ENCODE measurements at regions not wholly inside any gene's neighbourhood (a gene's known extent, or its start where the extent isn't known, plus 50 kb on each side); places are given as distances from the start of the nearest gene placed in this dataset.
"Not testable (repeated sequence)": the region's sequence is repeated elsewhere in the genome, so short reads cannot be mapped to it uniquely, and the experiment has no call there.

- ChIA-PET POLR2A (no interaction called here), CTCF (no interaction called here)
- Mint-ChIP-seq H3K4me1 (no peaks in the 10 kb centered on the region), H3K27ac (no peak overlapping the region), H3K27me3 (peaks cover 5% of the 10 kb centered on the region), H3K4me3 (no peak overlapping the region), H3K36me3 (ENCODE audit: low read depth) (no peaks in the 10 kb centered on the region), H3K9me3 (no peaks in the 10 kb centered on the region)
- no peak for DNase-seq
Measured at GRCh38 chr4:120232050-120232449, 165.4 kb upstream of the MAD2L1 start.

GRCh38 chr4:120228086-120228485 is 161.4 kb upstream of the MAD2L1 start:
- Mint-ChIP-seq H3K9me3 (no peaks in the 10 kb centered on the region), H3K27ac (no peak overlapping the region), H3K4me3 (no peak overlapping the region), H3K4me1 (no peaks in the 10 kb centered on the region), H3K36me3 (ENCODE audit: low read depth) (no peaks in the 10 kb centered on the region), H3K27me3 (peaks cover 4% of the 10 kb centered on the region)
- ChIA-PET CTCF (no interaction called here), POLR2A (interaction anchor here (0.7 kb wide), 1 partner anchor 104 kb away, joined by 3 read pairs; no protein-coding TSS in a partner anchor)
- DNase-seq, result no peak

DNA sequence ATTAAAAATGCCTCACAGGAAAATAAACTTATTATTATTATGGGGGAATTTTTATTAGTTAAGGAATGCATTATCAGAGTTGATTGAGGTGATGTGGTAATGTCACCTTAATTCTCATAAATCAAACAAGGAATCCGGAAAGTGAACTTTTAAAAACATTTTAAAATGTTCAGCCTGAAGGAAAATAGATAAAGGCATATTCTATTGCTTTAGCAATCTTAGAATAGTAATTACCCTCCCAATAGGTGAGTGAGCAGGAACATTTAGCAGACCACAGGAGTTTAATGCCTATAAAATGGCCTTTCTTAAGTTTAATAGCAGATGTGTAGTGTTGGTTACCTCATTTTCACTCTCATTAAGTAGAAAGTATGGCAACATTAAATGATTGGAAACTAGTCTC is 160.9 kb upstream of the MAD2L1 start:
- Mint-ChIP-seq H3K9me3 (no peaks in the 10 kb centered on the region), H3K4me3 (no peak overlapping the region), H3K36me3 (ENCODE audit: low read depth) (no peaks in the 10 kb centered on the region), H3K27ac (no peak overlapping the region), H3K4me1 (no peaks in the 10 kb centered on the region), H3K27me3 (peaks cover 4% of the 10 kb centered on the region)
- DNase-seq, result no peak
- ChIA-PET POLR2A (no interaction called here), CTCF (no interaction called here)

DNA sequence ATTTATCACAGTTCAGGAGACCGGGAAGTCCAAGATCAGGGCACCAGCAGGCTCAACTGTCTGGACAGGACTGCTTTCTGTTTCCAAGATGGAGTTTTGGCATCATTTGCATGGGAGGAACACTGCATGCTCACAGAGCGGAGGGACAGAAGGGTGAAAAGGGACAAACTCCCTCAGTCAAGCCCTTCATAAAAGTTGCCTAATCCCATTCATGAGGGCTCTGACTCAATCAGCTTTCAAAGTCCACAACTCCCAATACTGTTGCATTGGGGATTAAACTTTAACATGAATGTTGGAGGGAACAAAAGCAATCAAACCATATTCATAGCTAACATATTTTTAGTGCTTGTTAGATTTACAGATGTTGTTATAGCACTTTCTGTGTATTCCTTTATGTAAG is 158.9 kb upstream of the MAD2L1 start:
- peaks cover 4% of the 10 kb centered on the region for H3K27me3 Mint-ChIP-seq
- no peak overlapping the region for H3K27ac Mint-ChIP-seq
- H3K36me3 Mint-ChIP-seq (ENCODE audit: low read depth), result no peaks in the 10 kb centered on the region
- POLR2A ChIA-PET, result no interaction called here
- no peaks in the 10 kb centered on the region for H3K4me1 Mint-ChIP-seq
- H3K4me3 Mint-ChIP-seq, result no peak overlapping the region
- DNase-seq, result no peak
- H3K9me3 Mint-ChIP-seq, result no peaks in the 10 kb centered on the region
- CTCF ChIA-PET, result interaction anchor here (1.4 kb wide), 1 partner anchor 70 kb away, joined by 3 read pairs; no protein-coding TSS in a partner anchor

DNA sequence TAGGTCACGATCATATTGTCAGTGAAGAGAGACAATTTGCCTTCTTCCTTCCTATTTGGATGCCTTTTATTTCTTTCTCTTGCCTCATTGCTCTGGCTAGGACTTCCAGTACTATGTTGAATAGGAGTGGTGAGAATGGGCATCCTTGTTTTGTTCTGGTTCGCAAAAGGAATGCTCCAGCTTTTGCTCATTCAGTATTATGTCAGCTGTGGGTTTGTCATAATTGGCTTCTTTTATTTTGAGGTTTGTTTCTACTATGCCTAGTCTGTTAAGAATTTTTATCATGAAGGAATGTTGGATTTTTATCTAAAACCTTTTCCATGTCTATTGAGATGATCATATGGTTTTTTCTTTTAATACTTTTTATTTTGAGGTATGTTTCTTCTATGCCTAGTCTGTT is 152.3 kb upstream of the MAD2L1 start:
- ChIA-PET CTCF (no interaction called here), POLR2A (no interaction called here)
- Mint-ChIP-seq H3K27ac (no peak overlapping the region), H3K27me3 (no peaks in the 10 kb centered on the region), H3K4me3 (no peak overlapping the region), H3K36me3 (ENCODE audit: low read depth) (no peaks in the 10 kb centered on the region), H3K4me1 (no peaks in the 10 kb centered on the region), H3K9me3 (no peaks in the 10 kb centered on the region)
- no peak for DNase-seq

GRCh38 chr4:120215350-120215749 is 148.7 kb upstream of the MAD2L1 start:
- Mint-ChIP-seq H3K27me3 (no peaks in the 10 kb centered on the region), H3K4me3 (no peak overlapping the region), H3K36me3 (ENCODE audit: low read depth) (no peaks in the 10 kb centered on the region), H3K9me3 (no peaks in the 10 kb centered on the region), H3K27ac (no peak overlapping the region), H3K4me1 (no peaks in the 10 kb centered on the region)
- ChIA-PET POLR2A (no interaction called here), CTCF (no interaction called here)
- DNase-seq, result no peak

DNA sequence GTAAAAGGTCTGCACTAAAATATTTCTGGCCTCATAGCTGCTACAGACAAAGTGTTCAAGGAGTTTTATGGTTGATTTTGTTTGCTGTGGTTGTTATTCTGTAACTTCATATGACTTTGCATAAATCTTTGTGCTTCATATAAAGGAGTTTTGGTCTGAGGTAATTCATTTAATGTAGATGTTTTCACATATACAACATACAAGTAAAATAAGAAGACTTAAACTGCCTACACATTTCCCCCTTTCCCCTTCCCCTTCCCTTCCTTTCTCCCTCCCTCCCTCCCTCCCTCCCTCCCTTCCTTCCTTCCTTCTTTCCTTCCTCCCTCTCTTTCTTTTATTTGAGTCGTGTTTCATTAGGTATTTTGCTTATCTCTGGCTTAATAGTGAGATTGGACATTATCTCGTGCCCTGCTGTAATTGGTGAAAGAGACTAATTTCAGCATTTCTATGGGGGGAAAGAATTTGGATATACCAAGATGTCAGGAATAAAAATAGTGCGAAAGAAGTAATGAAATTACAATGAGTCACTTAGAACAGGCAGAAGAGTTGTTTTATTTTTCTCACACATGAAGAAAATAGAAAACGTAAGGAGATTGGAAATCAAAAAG is 144.9 kb upstream of the MAD2L1 start:
- Mint-ChIP-seq H3K27ac (no peak overlapping the region), H3K9me3 (no peaks in the 10 kb centered on the region), H3K36me3 (ENCODE audit: low read depth) (no peaks in the 10 kb centered on the region), H3K4me1 (no peaks in the 10 kb centered on the region), H3K4me3 (no peak overlapping the region), H3K27me3 (no peaks in the 10 kb centered on the region)
- CTCF ChIA-PET, result no interaction called here
- DNase-seq, result no peak
- POLR2A ChIA-PET, result no interaction called here

DNA sequence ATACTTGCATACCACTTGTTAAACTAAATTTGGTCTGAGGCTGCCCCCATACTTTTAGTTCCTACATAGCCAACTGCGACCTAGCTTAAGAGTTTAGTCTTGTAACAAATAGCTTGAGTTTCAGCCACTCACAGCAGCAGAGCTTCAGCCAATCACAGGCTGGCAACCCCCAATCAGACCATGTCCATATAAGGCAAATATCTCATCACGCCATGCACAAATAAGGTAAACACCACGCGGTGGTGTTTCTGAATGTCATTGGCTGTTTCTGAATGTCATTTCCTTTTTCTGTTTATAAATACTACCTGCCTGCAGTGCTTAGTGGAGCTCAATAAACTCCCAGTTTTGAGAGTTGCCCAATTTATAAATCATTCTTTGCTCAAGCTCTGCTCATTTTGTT is 143.1 kb upstream of the MAD2L1 start:
- CTCF ChIA-PET, result no interaction called here
- Mint-ChIP-seq H3K27me3 (no peaks in the 10 kb centered on the region), H3K27ac (no peak overlapping the region), H3K9me3 (peaks cover 4% of the 10 kb centered on the region), H3K36me3 (ENCODE audit: low read depth) (no peaks in the 10 kb centered on the region), H3K4me3 (no peak overlapping the region), H3K4me1 (no peaks in the 10 kb centered on the region)
- POLR2A ChIA-PET, result no interaction called here
- DNase-seq, result no peak

DNA sequence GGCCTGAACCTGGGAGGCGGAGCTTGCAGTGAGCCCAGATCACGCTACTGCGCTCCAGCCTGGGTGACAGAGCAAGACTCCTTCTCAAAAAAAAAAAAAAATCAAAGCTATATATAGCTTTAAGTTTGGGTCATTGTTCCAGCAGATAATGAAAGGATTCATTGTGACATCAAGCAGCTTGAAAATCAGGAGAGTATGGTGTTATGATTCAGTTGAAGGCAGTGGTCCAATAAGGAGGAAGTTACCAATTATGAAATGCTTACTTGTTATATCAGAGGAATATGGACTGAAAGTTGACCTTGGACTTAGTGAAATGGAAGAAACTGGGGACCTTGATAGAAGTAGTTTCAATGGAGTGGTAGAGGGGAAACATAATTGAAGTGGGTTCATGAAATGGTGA is 140.4 kb upstream of the MAD2L1 start:
- H3K27me3 Mint-ChIP-seq, result no peaks in the 10 kb centered on the region
- H3K4me1 Mint-ChIP-seq, result no peaks in the 10 kb centered on the region
- CTCF ChIA-PET, result no interaction called here
- POLR2A ChIA-PET, result no interaction called here
- no peak overlapping the region for H3K4me3 Mint-ChIP-seq
- peaks cover 5% of the 10 kb centered on the region for H3K9me3 Mint-ChIP-seq
- H3K27ac Mint-ChIP-seq, result no peak overlapping the region
- H3K36me3 Mint-ChIP-seq (ENCODE audit: low read depth), result no peaks in the 10 kb centered on the region
- DNase-seq, result no peak

DNA sequence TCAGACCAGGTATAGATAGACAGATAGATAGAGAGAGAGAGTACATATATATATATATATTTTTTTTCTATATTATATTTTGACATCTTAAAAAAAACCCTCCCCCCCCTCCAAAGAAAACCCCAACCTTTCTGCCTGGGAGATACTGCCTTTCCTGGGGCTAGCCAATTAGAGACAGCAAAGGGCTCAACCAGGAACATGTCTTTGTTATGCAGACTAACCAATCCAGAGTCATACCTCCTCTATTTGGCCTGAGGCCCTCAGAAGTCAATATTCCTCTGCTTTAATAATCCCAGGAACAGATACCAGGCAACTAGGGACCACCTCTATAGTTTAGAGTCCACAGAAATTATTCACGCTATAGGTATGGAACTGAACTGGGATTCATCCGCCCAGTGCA is 135.6 kb upstream of the MAD2L1 start:
- ChIA-PET POLR2A (no interaction called here), CTCF (no interaction called here)
- Mint-ChIP-seq H3K27me3 (no peaks in the 10 kb centered on the region), H3K9me3 (peaks cover 5% of the 10 kb centered on the region), H3K36me3 (ENCODE audit: low read depth) (no peaks in the 10 kb centered on the region), H3K27ac (no peak overlapping the region), H3K4me1 (no peaks in the 10 kb centered on the region), H3K4me3 (no peak overlapping the region)
- DNase-seq, result no peak

GRCh38 chr4:120200573-120201110 is 134.0 kb upstream of the MAD2L1 start:
- H3K36me3 Mint-ChIP-seq (ENCODE audit: low read depth); DNase-seq; H3K27me3 Mint-ChIP-seq; H3K27ac Mint-ChIP-seq; H3K4me3 Mint-ChIP-seq; POLR2A ChIA-PET; CTCF ChIA-PET; H3K9me3 Mint-ChIP-seq; H3K4me1 Mint-ChIP-seq: not testable (repeated sequence)

- Mint-ChIP-seq H3K27me3 (no peaks in the 10 kb centered on the region), H3K36me3 (ENCODE audit: low read depth) (no peaks in the 10 kb centered on the region), H3K4me3 (no peak overlapping the region), H3K4me1 (no peaks in the 10 kb centered on the region), H3K27ac (no peak overlapping the region), H3K9me3 (no peaks in the 10 kb centered on the region)
- CTCF ChIA-PET, result no interaction called here
- DNase-seq, result no peak
- POLR2A ChIA-PET, result no interaction called here
Measured at GRCh38 chr4:120198411-120198810, 131.8 kb upstream of the MAD2L1 start.

DNA sequence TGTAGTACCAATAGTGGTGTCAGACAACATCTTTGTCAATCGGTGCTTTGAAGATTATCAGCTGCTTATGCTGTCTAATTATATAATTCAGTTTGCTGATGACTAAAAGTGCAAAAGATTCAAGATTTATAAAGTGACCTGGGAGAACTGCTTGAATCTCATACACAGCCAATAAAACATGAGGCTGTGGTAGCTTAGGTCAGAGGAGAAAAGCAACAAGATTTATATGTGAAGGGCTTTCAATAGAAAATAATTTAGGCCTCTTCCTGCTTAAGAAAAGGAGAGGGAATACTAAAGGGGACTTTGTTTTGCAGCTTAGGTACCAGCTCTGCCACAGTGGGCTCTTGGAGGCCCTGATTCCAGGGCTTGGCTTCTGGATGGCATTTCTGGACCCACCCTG is 111.0 kb upstream of the MAD2L1 start:
- ChIA-PET CTCF (no interaction called here), POLR2A (no interaction called here)
- no peaks in the 10 kb centered on the region for H3K4me1 Mint-ChIP-seq
- peaks cover 7% of the 10 kb centered on the region for H3K27me3 Mint-ChIP-seq
- no peak overlapping the region for H3K4me3 Mint-ChIP-seq
- no peaks in the 10 kb centered on the region for H3K36me3 Mint-ChIP-seq (ENCODE audit: low read depth)
- no peak for DNase-seq
- no peaks in the 10 kb centered on the region for H3K9me3 Mint-ChIP-seq
- no peak overlapping the region for H3K27ac Mint-ChIP-seq

GRCh38 chr4:120175272-120175671 is 108.6 kb upstream of the MAD2L1 start:
- POLR2A ChIA-PET, result no interaction called here
- H3K27me3 Mint-ChIP-seq, result peaks cover 5% of the 10 kb centered on the region
- no peak overlapping the region for H3K27ac Mint-ChIP-seq
- no peaks in the 10 kb centered on the region for H3K9me3 Mint-ChIP-seq
- DNase-seq, result no peak
- H3K4me1 Mint-ChIP-seq, result no peaks in the 10 kb centered on the region
- no peaks in the 10 kb centered on the region for H3K36me3 Mint-ChIP-seq (ENCODE audit: low read depth)
- CTCF ChIA-PET, result interaction anchor here (0.6 kb wide), 1 partner anchor 219 kb away, joined by 4 read pairs; no protein-coding TSS in a partner anchor
- H3K4me3 Mint-ChIP-seq, result no peak overlapping the region
